K562 (cell line): ENCODE measurements at regions not wholly inside any gene's neighbourhood (a gene's known extent, or its start where the extent isn't known, plus 50 kb on each side); places are given as distances from the start of the nearest gene placed in this dataset.

ENCODE experiments used
- ATAC-seq: fragments of 200-7000 bp; cut with Tn5 transposase; 3 replicates; pipeline ENCODE4 v1.9.1; 2020; ENCODE audit warnings: moderate library complexity
- BruUV-seq: library from RNA; stranded (reverse); fragments of 400-500 nt; replicated peaks from 2 replicates; lab custom pipeline; 2021; lab: Mats Ljungman, UMichigan
- CTCF ChIA-PET: fragments of 300-600 bp; formaldehyde crosslinking; extraction: SDS; loops from one replicate; lab custom pipeline; 2021; ENCODE audit warnings: low intra/inter-chr PET ratio; lab: Yijun Ruan, JAX
- POLR2A ChIA-PET: fragments of 300-600, 350-650 bp; sonication (Branson Sonifier 250); formaldehyde crosslinking; extraction: SDS; loops from one replicate; lab custom pipeline; 2021; ENCODE audit warnings: antibody characterized with exemption, inconsistent platforms; lab: Yijun Ruan, JAX
- DNase-seq, 4 experiments: peaks; one replicate each; pipeline versions ENCODE4 v3.0.0 to v3.0.0-alpha.2; 2011 to 2018; ENCODE audit warnings: low spot score in 3 of 4, mixed read lengths in 3 of 4; ENCODE audit errors: extremely low read depth in 1 of 4
- FAIRE-seq: peaks from 2 replicates; lab custom pipeline; 2011; peaks lifted over from hg19 to GRCh38; lab: Jason Lieb, UNC
- H2AFZ ChIP-seq: 2 replicates; pipeline ENCODE4 v1.6.0; 2011; ENCODE audit warnings: low read depth, low read length, control low read depth, inconsistent platforms
- H3K27ac ChIP-seq: fragments of 200-600 bp; 3 replicates; pipeline ENCODE4 v1.8.0; 2011; ENCODE audit warnings: low read depth, mild to moderate bottlenecking, control low read depth, inconsistent platforms, low read length, moderate library complexity, mixed read lengths; ENCODE audit errors: extremely low read depth
- H3K27me3 ChIP-seq, 2 experiments: fragments of 300-600 bp in 1 of 2; 2 replicates in 1 of 2; 3 replicates in 1 of 2; pipeline versions ENCODE4 v1.6.0 to v1.8.0; 2011; ENCODE audit warnings: inconsistent platforms in 2 of 2, low read length in 2 of 2, mild to moderate bottlenecking in 1 of 2, mixed read lengths in 1 of 2, moderate library complexity in 1 of 2; ENCODE audit not compliant: control insufficient read depth in 2 of 2, insufficient read depth in 2 of 2
- H3K36me3 ChIP-seq: fragments of 300-600 bp; 3 replicates; pipeline ENCODE4 v1.8.0; 2011; ENCODE audit warnings: mild to moderate bottlenecking, low read length, inconsistent platforms; ENCODE audit not compliant: control insufficient read depth, insufficient read depth
- H3K4me1 ChIP-seq, 2 experiments: fragments of 200-600 bp in 1 of 2; replicated peaks in 1 of 2; 2 replicates in 1 of 2; 3 replicates in 1 of 2; pipeline versions ENCODE4 v1.5.1 to v1.8.0; 2011; ENCODE audit warnings: inconsistent platforms in 2 of 2, low read length in 2 of 2, mild to moderate bottlenecking in 1 of 2, mixed read lengths in 1 of 2, moderate library complexity in 1 of 2; ENCODE audit not compliant: control insufficient read depth in 2 of 2, insufficient read depth in 2 of 2
- H3K4me2 ChIP-seq: 2 replicates; pipeline ENCODE4 v1.6.1; 2011; ENCODE audit warnings: low read length, control low read depth, inconsistent platforms, mixed read lengths; ENCODE audit not compliant: insufficient read depth
- H3K4me3 ChIP-seq: fragments of 200-600 bp; sonication (generic), shearing (Covaris generic); 2 replicates; pipeline ENCODE4 v1.5.1; 2016; ENCODE audit warnings: control low read depth, inconsistent platforms
- H3K79me2 ChIP-seq: fragments of 200-600 bp; 3 replicates; pipeline ENCODE4 v1.8.0; 2011; ENCODE audit warnings: low read length, inconsistent platforms; ENCODE audit not compliant: control insufficient read depth, insufficient read depth
- H3K9ac ChIP-seq, 2 experiments: 2 replicates each; pipeline versions ENCODE4 v1.6.0 to v1.6.1; 2011; ENCODE audit warnings: low read depth in 2 of 2, low read length in 2 of 2, control low read depth in 1 of 2, inconsistent platforms in 1 of 2, mild to moderate bottlenecking in 1 of 2, mixed read lengths in 1 of 2; ENCODE audit not compliant: insufficient read depth in 1 of 2
- H3K9me1 ChIP-seq: one replicate; pipeline ENCODE4 v1.6.0; 2011; ENCODE audit warnings: inconsistent platforms, mild to moderate bottlenecking, low read length, moderate library complexity; ENCODE audit not compliant: control insufficient read depth, insufficient read depth
- H3K9me3 ChIP-seq: replicated peaks from 2 replicates; pipeline ENCODE4 v1.5.1; 2011; ENCODE audit warnings: low read depth, low read length, inconsistent platforms; ENCODE audit not compliant: control insufficient read depth, insufficient read depth
- H4K20me1 ChIP-seq: replicated peaks from 2 replicates; pipeline ENCODE4 v1.6.1; 2011; ENCODE audit warnings: low read length, inconsistent platforms, mixed read lengths; ENCODE audit not compliant: control insufficient read depth, insufficient read depth
- AFF1 ChIP-seq, 2 experiments: fragments of 450-650 bp; IDR thresholded peaks; 2 replicates each; pipeline ENCODE4 v1.6.1; 2018; ENCODE audit warnings: mild to moderate bottlenecking in 2 of 2, low read depth in 1 of 2; ENCODE audit not compliant: partially characterized antibody in 2 of 2
- CAMTA2 ChIP-seq: fragments of 250-450 bp; sonication (Bioruptor Pico); conservative IDR thresholded peaks from 2 replicates; pipeline ENCODE4 v1.5.1; 2022
- CCAR2 ChIP-seq: fragments of 200-400 bp; formaldehyde crosslinking; IDR thresholded peaks from 2 replicates; pipeline ENCODE4 v1.6.1; 2017; ENCODE audit warnings: mild to moderate bottlenecking, low read depth, low read length
- KAT8 ChIP-seq: fragments of 450-650 bp; IDR thresholded peaks from 2 replicates; pipeline ENCODE4 v1.6.1; 2016; ENCODE audit warnings: low read depth, mild to moderate bottlenecking
- MAZ ChIP-seq, 2 experiments: fragments of 450-650 bp in 1 of 2; sonication (generic) in 1 of 2; formaldehyde crosslinking; IDR thresholded peaks in 1 of 2; conservative IDR thresholded peaks in 1 of 2; 2 replicates each; pipeline versions ENCODE4 v1.4.0 to v1.5.0; 2020; ENCODE audit warnings: mild to moderate bottlenecking in 1 of 2, missing genetic modification reagents in 1 of 2
- MYC ChIP-seq, 2 experiments: fragments of 250-450 bp in 1 of 2; sonication (Bioruptor Pico) in 1 of 2; IDR thresholded peaks; 2 replicates each; pipeline versions ENCODE4 v1.5.1 to v1.6.1; 2012 to 2021; ENCODE audit warnings: low read depth in 2 of 2, borderline replicate concordance in 1 of 2, improper control_type of control experiment in 1 of 2, low read length in 1 of 2, mild to moderate bottlenecking in 1 of 2, moderate library complexity in 1 of 2
- NCOA6 ChIP-seq: fragments of 450-650 bp; IDR thresholded peaks from 2 replicates; pipeline ENCODE4 v1.6.1; 2017; ENCODE audit warnings: mild to moderate bottlenecking
- NFYB ChIP-seq: IDR thresholded peaks from 2 replicates; pipeline ENCODE4 v1.6.1; 2011; ENCODE audit warnings: mild to moderate bottlenecking, moderate library complexity; ENCODE audit not compliant: insufficient read length; ENCODE audit errors: extremely low read depth
- OTX1 ChIP-seq: fragments of 450-650 bp; formaldehyde crosslinking; IDR thresholded peaks from 2 replicates; pipeline ENCODE4 v1.4.0; 2022; ENCODE audit warnings: mild to moderate bottlenecking
- POLR2B ChIP-seq: fragments of 450-650 bp; IDR thresholded peaks from 2 replicates; pipeline ENCODE4 v1.6.1; 2018; ENCODE audit warnings: low read depth; ENCODE audit not compliant: partially characterized antibody
- XRCC3 ChIP-seq: fragments of 450-650 bp; IDR thresholded peaks from 2 replicates; pipeline ENCODE4 v1.6.1; 2017; ENCODE audit warnings: mild to moderate bottlenecking, moderate library complexity
- ZNF165 ChIP-seq: fragments of 250-450 bp; sonication (Bioruptor Pico); IDR thresholded peaks from 2 replicates; pipeline ENCODE4 v1.4.0; 2020; ENCODE audit warnings: borderline replicate concordance
- WGBS: fragments of 100-300 bp; shearing (Covaris generic); methylation state at CpG from one replicate; pipeline ENCODE4 v1.1.6; 2016; ENCODE audit warnings: low coverage, mixed read lengths; ENCODE audit not compliant: insufficient coverage; ENCODE audit errors: missing lambda C conversion rate; 5-methylcytosine and 5-hydroxymethylcytosine counted together
- in situ Hi-C: fragments of 300-500 bp; cut with MboI; formaldehyde crosslinking; loops from 4 replicates; pipeline ENCODE4 v1.15.0; 2018; ENCODE audit warnings: inconsistent platforms, mixed read lengths
- intact Hi-C: fragments of 100-400 bp; cut with micrococcal nuclease; formaldehyde crosslinking; loops from 2 replicates; pipeline ENCODE4 v1.14.2; 2022
- TF ChIP-seq, protein P1 (sequence below): fragments of 450-650 bp; IDR thresholded peaks from 2 replicates; pipeline ENCODE4 v1.6.1; 2018; ENCODE audit warnings: mild to moderate bottlenecking, low read depth; ENCODE audit not compliant: partially characterized antibody

GRCh38 chr2:215215637-215216036, 77.2 kb upstream of the ABCA12 start:
- FAIRE-seq, result no peak
- no TSS peak for BruUV-seq
- H2AFZ ChIP-seq, result no peak overlapping the region
- no peak overlapping the region for H3K4me2 ChIP-seq
- no peaks in the 10 kb centered on the region for H4K20me1 ChIP-seq
- no peak overlapping the region for H3K4me3 ChIP-seq
- H3K4me1 ChIP-seq, result no peaks in the 10 kb centered on the region; a peak in 1 of 5 replicates
- H3K79me2 ChIP-seq, result no peaks in the 10 kb centered on the region
- CTCF ChIA-PET, result no interaction called here
- 7% methylated on average over 2 of the region's 2 CpGs for WGBS
- no peak overlapping the region for H3K27ac ChIP-seq
- no peak for DNase-seq
- H3K36me3 ChIP-seq, result no peaks in the 10 kb centered on the region
- intact Hi-C loops, result no loop called here
- in situ Hi-C loops, result no loop called here
- TF ChIP-seq, protein P1, sequence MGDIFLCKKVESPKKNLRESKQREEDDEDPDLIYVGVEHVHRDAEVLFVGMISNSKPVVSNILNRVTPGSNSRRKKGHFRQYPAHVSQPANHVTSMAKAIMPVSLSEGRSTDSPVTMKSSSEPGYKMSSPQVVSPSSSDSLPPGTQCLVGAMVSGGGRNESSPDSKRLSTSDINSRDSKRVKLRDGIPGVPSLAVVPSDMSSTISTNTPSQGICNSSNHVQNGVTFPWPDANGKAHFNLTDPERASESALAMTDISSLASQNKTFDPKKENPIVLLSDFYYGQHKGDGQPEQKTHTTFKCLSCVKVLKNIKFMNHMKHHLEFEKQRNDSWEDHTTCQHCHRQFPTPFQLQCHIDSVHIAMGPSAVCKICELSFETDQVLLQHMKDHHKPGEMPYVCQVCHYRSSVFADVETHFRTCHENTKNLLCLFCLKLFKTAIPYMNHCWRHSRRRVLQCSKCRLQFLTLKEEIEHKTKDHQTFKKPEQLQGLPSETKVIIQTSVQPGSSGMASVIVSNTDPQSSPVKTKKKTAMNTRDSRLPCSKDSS, result no peak
- TF ChIP-seq MYC (IDR thresholded peaks at IDR 0.05; ENCODE audit: low read depth, low read length), result no peak
- TF ChIP-seq MYC (CRISPR knock-in tag; IDR thresholded peaks at IDR 0.05; ENCODE audit: borderline replicate concordance, low read depth), result no peak
- TF ChIP-seq MAZ (CRISPR knock-in tag; conservative IDR thresholded peaks at IDR 0.05 in 1 of 2, IDR thresholded peaks at IDR 0.05 in 1 of 2), result no peak
- TF ChIP-seq POLR2B, result no peak
- TF ChIP-seq CAMTA2 (CRISPR knock-in tag), result no peak
- no peak for TF ChIP-seq OTX1 (CRISPR knock-in tag)
- no peak for TF ChIP-seq ZNF165 (CRISPR knock-in tag)
- no peak for TF ChIP-seq NFYB
- TF ChIP-seq AFF1 (IDR thresholded peaks at IDR 0.05; ENCODE audit: low read depth in 1 of 2, partially characterized antibody in 2 of 2), result no peak
- TF ChIP-seq CCAR2, result no peak
- TF ChIP-seq NCOA6, result no peak
- no peak for TF ChIP-seq KAT8
- no peak for TF ChIP-seq XRCC3
- no peaks in the 10 kb centered on the region for H3K9me3 ChIP-seq
- no peak for ATAC-seq
- no peaks in the 10 kb centered on the region for H3K9me1 ChIP-seq
- H3K27me3 ChIP-seq, result no peaks in the 10 kb centered on the region
- no peak overlapping the region for H3K9ac ChIP-seq
- POLR2A ChIA-PET, result no interaction called here
